GM23248 (cell line): ENCODE measurements at regions not wholly inside any gene's neighbourhood (a gene's known extent, or its start where the extent isn't known, plus 50 kb on each side); places are given as distances from the start of the nearest gene placed in this dataset.

Source experiments
- EZH2 ChIP-seq: fragments of 200-600 bp; sonication (generic); IDR thresholded peaks from 2 replicates; pipeline ENCODE4 v1.6.1; 2018; ENCODE audit warnings: antibody characterized with exemption, mild to moderate bottlenecking; ENCODE audit not compliant: insufficient read depth, poor library complexity, severe bottlenecking
- EZH2phosphoT487 ChIP-seq: fragments of 200-600 bp; sonication (generic); IDR thresholded peaks from 2 replicates; pipeline ENCODE4 v1.6.1; 2018; ENCODE audit warnings: antibody characterized with exemption, moderate library complexity, mild to moderate bottlenecking, low read depth; ENCODE audit not compliant: insufficient read depth

GRCh38 chr16:72552654-72553053, 380.7 kb upstream of the PMFBP1 start:
- no peak for TF ChIP-seq EZH2phosphoT487
- no peak for TF ChIP-seq EZH2
